Stomach (tissue), 8 donors: ENCODE measurements at regions not wholly inside any gene's neighbourhood (a gene's known extent, or its start where the extent isn't known, plus 50 kb on each side); places are given as distances from the start of the nearest gene placed in this dataset.

ENCODE experiments used
- DNase-seq, 2 donors: peaks; one replicate each; pipeline versions ENCODE4 v3.0.0 to v3.0.0-alpha.2; 2013 to 2019
- H3K27ac ChIP-seq, 5 donors: fragments of 200-600 bp in 4 of 5; sonication (generic) in 4 of 5; one replicate each; pipeline ENCODE4 v1.5.1; 2013 to 2019; ENCODE audit warnings: mild to moderate bottlenecking in 1 of 5, moderate library complexity in 1 of 5
- H3K27me3 ChIP-seq, 3 donors: fragments of 200-600 bp; sonication (generic); one replicate each; pipeline ENCODE4 v1.5.1; 2017 to 2019; ENCODE audit warnings: mixed run types in 1 of 3
- H3K36me3 ChIP-seq, 4 donors: fragments of 200-600 bp; sonication (generic); 1 replicate in 3 of 4; 2 replicates in 1 of 4; pipeline ENCODE4 v1.5.1; 2016 to 2019
- H3K4me1 ChIP-seq, 4 donors: fragments of 200-600 bp; sonication (generic); one replicate each; pipeline ENCODE4 v1.5.1; 2016 to 2019
- H3K4me3 ChIP-seq, 4 donors: fragments of 200-600 bp; sonication (generic) in 3 of 4; one replicate each; pipeline ENCODE4 v1.5.1; 2016 to 2019; ENCODE audit warnings: mild to moderate bottlenecking in 1 of 4
- H3K9me3 ChIP-seq, 4 donors: fragments of 200-600 bp; sonication (generic); one replicate each; pipeline ENCODE4 v1.5.1; 2016 to 2019
- CTCF ChIP-seq, 7 experiments: fragments of 450-650 bp in 4 of 7; fragments of 200-600 bp in 3 of 7; sonication (generic) in 3 of 7; IDR thresholded peaks; one replicate each; pipeline ENCODE4 v1.5.1; 2016 to 2019; ENCODE audit warnings: antibody characterized with exemption in 7 of 7, control low read depth in 2 of 7, mild to moderate bottlenecking in 1 of 7
- EP300 ChIP-seq: sonication (generic); formaldehyde crosslinking; IDR thresholded peaks from one replicate; pipeline ENCODE4 v1.6.1; 2017; ENCODE audit warnings: antibody characterized with exemption
- POLR2A ChIP-seq, 4 donors: fragments of 450-650 bp; IDR thresholded peaks; one replicate each; pipeline ENCODE4 v1.6.1; 2016; ENCODE audit warnings: antibody characterized with exemption in 4 of 4, control low read depth in 2 of 4, mild to moderate bottlenecking in 1 of 4, moderate library complexity in 1 of 4
- POLR2AphosphoS5 ChIP-seq, 3 donors: sonication (generic); formaldehyde crosslinking; IDR thresholded peaks; one replicate each; pipeline ENCODE4 v1.6.1; 2016; ENCODE audit warnings: antibody characterized with exemption in 3 of 3
- WGBS, 5 donors: extraction: QIAGEN DNeasy Blood & Tissue Kit in 3 of 5; methylation state at CpG; one replicate each; pipeline versions ENCODE4 v1.1.5 to v1.1.7; 2013 to 2018; 5-methylcytosine and 5-hydroxymethylcytosine counted together
- intact Hi-C: fragments of 100-400 bp; cut with DNase I; formaldehyde crosslinking; loops from one replicate; pipeline ENCODE4 v1.15.1; 2023; ENCODE audit warnings: low total_unique reads
- donor health status: healthy with polysubstance abuse.
- donor health status: Bipolar disorder and iron deficiency.
- donor health status: healthy.

- Histone ChIP-seq H3K27ac (no peak overlapping the region), H3K27me3 (peaks cover 32 to 100% (median 85%) of the 10 kb centered on the region in 3 donors), H3K4me1 (peaks cover 14 to 37% (median 29%) of the 10 kb centered on the region in 4 donors), H3K9me3 (peaks cover 0 to 5% (median 2%) of the 10 kb centered on the region in 4 donors), H3K4me3 (no peak overlapping the region), H3K36me3 (no peaks in the 10 kb centered on the region)
- intact Hi-C loops = no loop called here
- 8 to 14% (median 9%) methylated on average over 6 of the region's 6 CpGs for WGBS, 5 donors
- no peak for DNase-seq
- no peak for TF ChIP-seq CTCF (IDR thresholded peaks at IDR 0.05)
- TF ChIP-seq POLR2A (IDR thresholded peaks at IDR 0.05) = no peak
- TF ChIP-seq POLR2AphosphoS5 (IDR thresholded peaks at IDR 0.05) = no peak
- TF ChIP-seq EP300 = no peak
These were observed 220.1 kb downstream of the MEF2C start for GRCh38 chr5:88662846-88663245.

GRCh38 chr5:88661806-88662207 is 221.2 kb downstream of the MEF2C start:
- no peak overlapping the region for H3K27ac ChIP-seq
- H3K27me3 ChIP-seq = peaks cover 23 to 92% (median 75%) of the 10 kb centered on the region in 3 donors
- TF ChIP-seq POLR2AphosphoS5 (IDR thresholded peaks at IDR 0.05) (no peak), CTCF (IDR thresholded peaks at IDR 0.05) (no peak), POLR2A (IDR thresholded peaks at IDR 0.05) (no peak), EP300 (no peak)
- H3K4me1 ChIP-seq = peaks cover 14 to 26% (median 19%) of the 10 kb centered on the region in 4 donors
- intact Hi-C loops = no loop called here
- peaks cover 0 to 5% (median 2%) of the 10 kb centered on the region in 4 donors for H3K9me3 ChIP-seq
- WGBS, 5 donors = 19 to 30% (median 24%) methylated on average over 2 of the region's 2 CpGs
- no peak overlapping the region for H3K4me3 ChIP-seq
- no peak for DNase-seq
- H3K36me3 ChIP-seq = no peaks in the 10 kb centered on the region

- H3K27ac ChIP-seq = no peak overlapping the region
- peak overlapping the region; percentile 35 to 54 (median 42) for H3K4me3 ChIP-seq
- 1 to 4% (median 2%) methylated on average over 13 to 53 of the region's 53 CpGs for WGBS, 5 donors
- H3K27me3 ChIP-seq = peaks cover 23 to 90% (median 68%) of the 10 kb centered on the region in 3 donors
- H3K4me1 ChIP-seq = peaks cover 14 to 22% (median 16%) of the 10 kb centered on the region in 4 donors
- intact Hi-C loops = no loop called here
- H3K9me3 ChIP-seq = peaks cover 0 to 5% (median 2%) of the 10 kb centered on the region in 4 donors
- TF ChIP-seq EP300 = no peak
- TF ChIP-seq POLR2A (IDR thresholded peaks at IDR 0.05) = no peak
- no peak for TF ChIP-seq CTCF (IDR thresholded peaks at IDR 0.05)
- TF ChIP-seq POLR2AphosphoS5 (IDR thresholded peaks at IDR 0.05) = no peak
- H3K36me3 ChIP-seq = no peaks in the 10 kb centered on the region
- DNase-seq = peak in 1 of 2 donors; percentile 89
These were observed 221.8 kb downstream of the MEF2C start for GRCh38 chr5:88660947-88661805.

- whole genome bisulfite sequencing, 5 donors = 2 to 8% (median 4%) methylated on average over 27 to 41 of the region's 41 CpGs
- intact Hi-C loops = no loop called here
- no peak overlapping the region for H3K27ac ChIP-seq
- no peaks in the 10 kb centered on the region for H3K36me3 ChIP-seq
- H3K27me3 ChIP-seq = peaks cover 18 to 86% (median 61%) of the 10 kb centered on the region in 3 donors
- peaks cover 10 to 22% (median 16%) of the 10 kb centered on the region in 4 donors for H3K4me1 ChIP-seq
- TF ChIP-seq CTCF (IDR thresholded peaks at IDR 0.05) (no peak), EP300 (no peak), POLR2AphosphoS5 (IDR thresholded peaks at IDR 0.05) (no peak), POLR2A (IDR thresholded peaks at IDR 0.05) (no peak)
- peak overlapping the region; percentile 35 to 54 (median 42) for H3K4me3 ChIP-seq
- H3K9me3 ChIP-seq = peaks cover 0 to 5% (median 2%) of the 10 kb centered on the region in 4 donors
- no peak for DNase-seq
These were observed 222.6 kb downstream of the MEF2C start for GRCh38 chr5:88660264-88660946.
